ENCODE measurements at regions not wholly inside any gene's neighbourhood (a gene's known extent, or its start where the extent isn't known, plus 50 kb on each side); places are given as distances from the start of the nearest gene placed in this dataset.
A peak's percentile ranks its signal among the peaks of the same experiment; 100 is the strongest.

- Histone ChIP-seq H3K18ac (ENCODE audit: extremely low read depth, low read length) (peak overlapping the region; percentile 88; the same call in 1 of the 2 replicates), H2AK5ac (ENCODE audit: low read depth, low read length) (peak overlapping the region; percentile 89; the same call in 1 of the 2 replicates), H3K9ac (replicated peaks in 1 of 4; ENCODE audit: extremely low read depth in 1 of 4, low read depth in 3 of 4, low read length in 3 of 4) (no peak overlapping the region), H3K14ac (ENCODE audit: insufficient read length) (no peak overlapping the region), H4K8ac (ENCODE audit: extremely low read depth, insufficient read depth, low read length) (no peak overlapping the region), H3K9me3 (ENCODE audit: insufficient read depth in 2 of 2, low read depth in 1 of 2, low read length in 1 of 2) (no peaks in the 10 kb centered on the region), H3K36me3 (ENCODE audit: control insufficient read depth in 2 of 4, insufficient read depth in 4 of 4, low read length in 3 of 4) (no peaks in the 10 kb centered on the region), H4K20me1 (replicated peaks in 1 of 2; ENCODE audit: control insufficient read depth in 1 of 2, insufficient read depth in 2 of 2, low read length in 2 of 2) (no peaks in the 10 kb centered on the region), H2AFZ (ENCODE audit: low read length) (no peak overlapping the region), H2BK15ac (ENCODE audit: low read length) (0 out of 2 replicates have a peak overlapping the region, but pooled peaks have one; percentile 48), H3K4me2 (ENCODE audit: insufficient read depth in 1 of 2, low read depth in 2 of 2, low read length in 2 of 2) (peak overlapping the region; percentile 47 to 57), H3K27ac (ENCODE audit: low read depth, low read length) (no peak overlapping the region), H3K4me1 (replicated peaks in 1 of 4; ENCODE audit: control insufficient read depth in 3 of 4, insufficient read depth in 4 of 4, low read length in 3 of 4) (peaks cover 9 to 18% (median 12%) of the 10 kb centered on the region in 4 experiments), H3K79me2 (ENCODE audit: control insufficient read depth in 1 of 2, insufficient read depth in 2 of 2, low read length in 2 of 2) (no peaks in the 10 kb centered on the region), H3K79me1 (ENCODE audit: low read depth, low read length) (no peaks in the 10 kb centered on the region), H3K23me2 (ENCODE audit: low read depth, low read length) (peaks cover 6% of the 10 kb centered on the region; the same call in 1 of the 2 replicates), H3K23ac (ENCODE audit: insufficient read length) (no peak overlapping the region), H2BK120ac (replicated peaks; ENCODE audit: low read depth, low read length) (peak overlapping the region; percentile 45), H2BK5ac (ENCODE audit: low read depth, low read length) (peak overlapping the region; percentile 93; the same call in 1 of the 2 replicates), H4K91ac (replicated peaks; ENCODE audit: insufficient read length, low read length) (peak overlapping the region; percentile 69), H3K27me3 (replicated peaks in 1 of 4; ENCODE audit: control insufficient read depth in 3 of 4, extremely low read depth in 1 of 4, insufficient read depth in 3 of 4, low read length in 3 of 4) (peaks cover 11 to 58% (median 42%) of the 10 kb centered on the region in 4 experiments), H4K5ac (ENCODE audit: insufficient read length, low read depth, low read length) (no peak overlapping the region), H3K4me3 (ENCODE audit: extremely low read depth in 1 of 4, insufficient read depth in 2 of 4, low read depth in 3 of 4, low read length in 4 of 4) (peak overlapping the region in 3 of 4 experiments; percentile 0 to 31 (median 11); a peak in 4 of 8 replicates), H2BK20ac (ENCODE audit: low read length) (peak overlapping the region; percentile 99; the same call in 1 of the 2 replicates), H3K56ac (replicated peaks; ENCODE audit: insufficient read length, low read depth, low read length) (no peak overlapping the region), H3K4ac (replicated peaks; ENCODE audit: insufficient read length, low read depth, low read length) (peak overlapping the region; percentile 34), H2BK12ac (ENCODE audit: low read depth, low read length) (peak overlapping the region; percentile 95)
- no peak for TF ChIP-seq JUND (IDR thresholded peaks at IDR 0.05; ENCODE audit: low read length)
- TF ChIP-seq TEAD4 (IDR thresholded peaks at IDR 0.05; ENCODE audit: low read depth, low read length), result no peak
- TF ChIP-seq EP300 (IDR thresholded peaks at IDR 0.05; ENCODE audit: borderline replicate concordance in 1 of 2, low read depth in 2 of 2, low read length in 2 of 2), result no peak
- TF ChIP-seq MAX (IDR thresholded peaks at IDR 0.05), result no peak; the same call in 1 of the 2 replicates
- no peak; a peak in 1 of 4 replicates for TF ChIP-seq HDAC2 (IDR thresholded peaks at IDR 0.05; ENCODE audit: borderline replicate concordance in 1 of 2, low read depth in 2 of 2, low read length in 2 of 2)
- TF ChIP-seq CTBP2 (IDR thresholded peaks at IDR 0.05; ENCODE audit: borderline replicate concordance, insufficient read depth, insufficient read length, low read length), result peak; percentile 54
- TF ChIP-seq NANOG (IDR thresholded peaks at IDR 0.05; ENCODE audit: insufficient read depth, low read depth, low read length, poor library complexity, severe bottlenecking), result no peak
- TF ChIP-seq POLR2AphosphoS5 (IDR thresholded peaks at IDR 0.05; ENCODE audit: low read depth, low read length), result no peak
- FAIRE-seq, result no peak
- POLR2A ChIA-PET (ENCODE audit: partially characterized antibody), result interaction anchor here (1.1 to 1.2 kb wide), 2 partner anchors 14 to 25 kb away, joined by 3 to 8 read pairs; no protein-coding TSS in a partner anchor
- peak in 1 of 2 experiments; percentile 71 for DNase-seq (ENCODE audit: low read depth in 1 of 2, low spot score in 2 of 2)
- CTCF ChIA-PET (ENCODE audit: partially characterized antibody), result interaction anchor here (0.7 to 5.3 kb wide), 10 partner anchors 14 to 232 kb away, joined by 3 to 30 read pairs (median 4); no protein-coding TSS in a partner anchor
- 34% methylated on average over 11 of the region's 11 CpGs; no CpG with 5 or more reads in 1 of the 2 experiments for WGBS, 2 experiments (ENCODE audit: extremely low coverage in 1 of 2, insufficient coverage in 1 of 2, insufficient read length in 1 of 2, insufficient replicate concordance in 2 of 2, low coverage in 1 of 2, low lambda C conversion rate in 2 of 2, missing lambda C conversion rate in 1 of 2)
Measured at GRCh38 chr10:80894797-80895467, 357.2 kb downstream of the SH2D4B start.
